ENCODE measurements at regions not wholly inside any gene's neighbourhood (a gene's known extent, or its start where the extent isn't known, plus 50 kb on each side); places are given as distances from the start of the nearest gene placed in this dataset.

- peaks cover 2% of the 10 kb centered on the region for H3K27me3 Mint-ChIP-seq (ENCODE audit: insufficient read depth, low read depth, poor library complexity)
- Histone ChIP-seq H4K20me1 (replicated peaks; ENCODE audit: insufficient read depth) (no peaks in the 10 kb centered on the region), H3K27ac (ENCODE audit: low read depth) (no peak overlapping the region), H3K4me2 (no peak overlapping the region), H3K9me2 (ENCODE audit: insufficient read depth) (no peaks in the 10 kb centered on the region), H3K4me1 (ENCODE audit: insufficient read depth) (no peaks in the 10 kb centered on the region), H3K79me2 (replicated peaks; ENCODE audit: insufficient read depth) (no peaks in the 10 kb centered on the region), H3K36me3 (ENCODE audit: insufficient read depth) (no peaks in the 10 kb centered on the region), H3K4me3 (no peak overlapping the region), H3F3A (replicated peaks; ENCODE audit: low read depth) (no peaks in the 10 kb centered on the region), H3K27me3 (ENCODE audit: insufficient read depth) (no peaks in the 10 kb centered on the region), H2AFZ (no peak overlapping the region)
- no peak for TF ChIP-seq JUNB (IDR thresholded peaks at IDR 0.05; ENCODE audit: unreplicated experiment)
- TF ChIP-seq ZNF331 (CRISPR knock-in tag; IDR thresholded peaks at IDR 0.05; ENCODE audit: low read depth): no peak
- TF ChIP-seq, protein P1, sequence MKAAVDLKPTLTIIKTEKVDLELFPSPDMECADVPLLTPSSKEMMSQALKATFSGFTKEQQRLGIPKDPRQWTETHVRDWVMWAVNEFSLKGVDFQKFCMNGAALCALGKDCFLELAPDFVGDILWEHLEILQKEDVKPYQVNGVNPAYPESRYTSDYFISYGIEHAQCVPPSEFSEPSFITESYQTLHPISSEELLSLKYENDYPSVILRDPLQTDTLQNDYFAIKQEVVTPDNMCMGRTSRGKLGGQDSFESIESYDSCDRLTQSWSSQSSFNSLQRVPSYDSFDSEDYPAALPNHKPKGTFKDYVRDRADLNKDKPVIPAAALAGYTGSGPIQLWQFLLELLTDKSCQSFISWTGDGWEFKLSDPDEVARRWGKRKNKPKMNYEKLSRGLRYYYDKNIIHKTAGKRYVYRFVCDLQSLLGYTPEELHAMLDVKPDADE (IDR thresholded peaks at IDR 0.05): no peak
- TF ChIP-seq, protein P2, sequence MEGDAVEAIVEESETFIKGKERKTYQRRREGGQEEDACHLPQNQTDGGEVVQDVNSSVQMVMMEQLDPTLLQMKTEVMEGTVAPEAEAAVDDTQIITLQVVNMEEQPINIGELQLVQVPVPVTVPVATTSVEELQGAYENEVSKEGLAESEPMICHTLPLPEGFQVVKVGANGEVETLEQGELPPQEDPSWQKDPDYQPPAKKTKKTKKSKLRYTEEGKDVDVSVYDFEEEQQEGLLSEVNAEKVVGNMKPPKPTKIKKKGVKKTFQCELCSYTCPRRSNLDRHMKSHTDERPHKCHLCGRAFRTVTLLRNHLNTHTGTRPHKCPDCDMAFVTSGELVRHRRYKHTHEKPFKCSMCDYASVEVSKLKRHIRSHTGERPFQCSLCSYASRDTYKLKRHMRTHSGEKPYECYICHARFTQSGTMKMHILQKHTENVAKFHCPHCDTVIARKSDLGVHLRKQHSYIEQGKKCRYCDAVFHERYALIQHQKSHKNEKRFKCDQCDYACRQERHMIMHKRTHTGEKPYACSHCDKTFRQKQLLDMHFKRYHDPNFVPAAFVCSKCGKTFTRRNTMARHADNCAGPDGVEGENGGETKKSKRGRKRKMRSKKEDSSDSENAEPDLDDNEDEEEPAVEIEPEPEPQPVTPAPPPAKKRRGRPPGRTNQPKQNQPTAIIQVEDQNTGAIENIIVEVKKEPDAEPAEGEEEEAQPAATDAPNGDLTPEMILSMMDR (conservative IDR thresholded peaks at IDR 0.05; ENCODE audit: low read depth in 2 of 2): peak in 1 of 2 experiments; percentile 29; a peak in 2 of 4 replicates
- H3K4me1 Mint-ChIP-seq: no peaks in the 10 kb centered on the region
- H3K36me3 Mint-ChIP-seq (ENCODE audit: low read depth): no peaks in the 10 kb centered on the region
- DNase-seq (ENCODE audit: low spot score) (no peak), ATAC-seq (no peak)
- H3K27ac Mint-ChIP-seq: no peak overlapping the region
- no peak overlapping the region for H3K4me3 Mint-ChIP-seq
- H3K9me3 Mint-ChIP-seq: no peaks in the 10 kb centered on the region
Measured at GRCh38 chr5:117084067-117084466, 509.4 kb upstream of the SEMA6A start.

- no peak for DNase-seq (ENCODE audit: low spot score)
- no peaks in the 10 kb centered on the region for H3K4me1 Mint-ChIP-seq
- H3K27ac Mint-ChIP-seq: no peak overlapping the region
Measured at GRCh38 chr5:117082977-117083376, 508.4 kb upstream of the SEMA6A start.

DNA sequence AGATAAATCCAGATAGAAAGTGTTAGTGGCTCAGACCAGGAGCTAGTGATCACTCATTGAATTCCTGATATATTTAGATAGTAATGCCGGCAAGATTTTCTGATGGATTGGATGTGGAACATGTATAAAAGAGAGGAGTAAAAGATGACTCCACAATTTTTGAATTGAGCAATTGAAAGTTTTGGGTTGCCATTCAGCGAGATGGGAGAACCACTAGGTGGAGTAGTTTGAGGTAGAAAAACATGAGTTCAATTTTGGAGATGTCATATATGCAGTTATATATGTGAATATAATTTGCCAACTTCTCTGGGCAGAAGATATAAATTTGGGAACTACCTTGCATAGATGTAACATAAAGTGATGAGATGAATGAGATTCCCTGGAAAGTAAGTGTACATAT, 502.5 kb upstream of the SEMA6A start:
- ATAC-seq (no peak), DNase-seq (ENCODE audit: low spot score) (peak; percentile 55)
- no peaks in the 10 kb centered on the region for H3K27me3 Mint-ChIP-seq (ENCODE audit: insufficient read depth, low read depth, poor library complexity)
- no peak for TF ChIP-seq ZNF331 (CRISPR knock-in tag; IDR thresholded peaks at IDR 0.05; ENCODE audit: low read depth)
- TF ChIP-seq, protein P2 (conservative IDR thresholded peaks at IDR 0.05; ENCODE audit: low read depth in 2 of 2): peak; percentile 62 to 76
- H3K4me1 Mint-ChIP-seq: peaks cover 7% of the 10 kb centered on the region; the same call in 2 of the 3 replicates
- H3K9me3 Mint-ChIP-seq: no peaks in the 10 kb centered on the region
- Histone ChIP-seq H3K36me3 (ENCODE audit: insufficient read depth) (no peaks in the 10 kb centered on the region), H3K27me3 (ENCODE audit: insufficient read depth) (no peaks in the 10 kb centered on the region), H3K4me2 (no peak overlapping the region), H3K79me2 (replicated peaks; ENCODE audit: insufficient read depth) (no peaks in the 10 kb centered on the region), H3F3A (replicated peaks; ENCODE audit: low read depth) (no peaks in the 10 kb centered on the region), H3K27ac (ENCODE audit: low read depth) (no peak overlapping the region), H3K9me2 (ENCODE audit: insufficient read depth) (no peaks in the 10 kb centered on the region), H3K4me3 (no peak overlapping the region), H2AFZ (no peak overlapping the region), H3K4me1 (ENCODE audit: insufficient read depth) (no peaks in the 10 kb centered on the region; the same call in 1 of the 2 replicates), H4K20me1 (replicated peaks; ENCODE audit: insufficient read depth) (no peaks in the 10 kb centered on the region)
- H3K4me3 Mint-ChIP-seq: no peak overlapping the region
- no peak overlapping the region for H3K27ac Mint-ChIP-seq
- 0 out of 3 replicates have a peak, but pooled peaks cover under 1% of the 10 kb centered on the region for H3K36me3 Mint-ChIP-seq (ENCODE audit: low read depth)

More at GRCh38 chr5:117082977-117083376, 508.4 kb upstream of the SEMA6A start:
- Histone ChIP-seq H2AFZ (no peak overlapping the region), H3K4me2 (no peak overlapping the region), H3K27ac (ENCODE audit: low read depth) (no peak overlapping the region), H3K4me3 (no peak overlapping the region), H3K27me3 (ENCODE audit: insufficient read depth) (no peaks in the 10 kb centered on the region), H4K20me1 (replicated peaks; ENCODE audit: insufficient read depth) (no peaks in the 10 kb centered on the region), H3K4me1 (ENCODE audit: insufficient read depth) (no peaks in the 10 kb centered on the region), H3K9me2 (ENCODE audit: insufficient read depth) (no peaks in the 10 kb centered on the region), H3K36me3 (ENCODE audit: insufficient read depth) (no peaks in the 10 kb centered on the region), H3K79me2 (replicated peaks; ENCODE audit: insufficient read depth) (no peaks in the 10 kb centered on the region), H3F3A (replicated peaks; ENCODE audit: low read depth) (no peaks in the 10 kb centered on the region)
- Mint-ChIP-seq H3K36me3 (ENCODE audit: low read depth) (no peaks in the 10 kb centered on the region), H3K27me3 (ENCODE audit: insufficient read depth, low read depth, poor library complexity) (peaks cover 2% of the 10 kb centered on the region), H3K9me3 (no peaks in the 10 kb centered on the region), H3K4me3 (no peak overlapping the region)
- TF ChIP-seq ZNF114 (CRISPR knock-in tag; IDR thresholded peaks at IDR 0.05): no peak
- TF ChIP-seq EZH2phosphoT487 (IDR thresholded peaks at IDR 0.05; ENCODE audit: unreplicated experiment): no peak
- TF ChIP-seq NANOG (IDR thresholded peaks at IDR 0.05; ENCODE audit: borderline replicate concordance): no peak
- no peak for ATAC-seq

Data from GM23338 (cell line).